Smooth muscle cell (in vitro differentiated cells): ENCODE measurements at regions not wholly inside any gene's neighbourhood (a gene's known extent, or its start where the extent isn't known, plus 50 kb on each side); places are given as distances from the start of the nearest gene placed in this dataset.

ENCODE experiments used
- DNase-seq: peaks from one replicate; lab custom pipeline; 2025; ENCODE audit not compliant: unreplicated experiment; lab: John Stamatoyannopoulos, UW
- H2AFZ ChIP-seq: fragments of 200-600 bp; sonication (generic); 2 replicates; pipeline ENCODE4 v1.6.0; 2016; ENCODE audit warnings: antibody characterized with exemption, low read depth, mild to moderate bottlenecking
- H3F3A ChIP-seq: fragments of 200-600 bp; sonication (generic); 2 replicates; pipeline ENCODE4 v1.6.0; 2017; ENCODE audit warnings: antibody characterized with exemption, low read depth
- H3K27ac ChIP-seq: fragments of 200-600 bp; sonication (generic); 2 replicates; pipeline ENCODE4 v1.5.1; 2016; ENCODE audit warnings: low read depth, mild to moderate bottlenecking
- H3K27me3 ChIP-seq: fragments of 200-600 bp; sonication (generic); 2 replicates; pipeline ENCODE4 v1.6.1; 2016; ENCODE audit warnings: low read depth, mild to moderate bottlenecking
- H3K36me3 ChIP-seq: fragments of 200-600 bp; sonication (generic); 2 replicates; pipeline ENCODE4 v1.5.1; 2016; ENCODE audit warnings: low read depth
- H3K4me1 ChIP-seq: fragments of 200-600 bp; sonication (generic); 2 replicates; pipeline ENCODE4 v1.5.1; 2016; ENCODE audit warnings: low read depth
- H3K4me2 ChIP-seq: fragments of 200-600 bp; sonication (generic); 2 replicates; pipeline ENCODE4 v1.6.0; 2016; ENCODE audit warnings: mild to moderate bottlenecking
- H3K4me3 ChIP-seq: fragments of 200-600 bp; sonication (generic); 2 replicates; pipeline ENCODE4 v1.5.1; 2016; ENCODE audit warnings: mild to moderate bottlenecking
- H3K79me2 ChIP-seq: fragments of 200-600 bp; sonication (generic); 2 replicates; pipeline ENCODE4 v1.6.0; 2016; ENCODE audit warnings: low read depth, mild to moderate bottlenecking
- H3K9ac ChIP-seq: fragments of 200-600 bp; sonication (generic); 2 replicates; pipeline ENCODE4 v1.6.0; 2016; ENCODE audit warnings: low read depth
- H3K9me3 ChIP-seq: fragments of 200-600 bp; sonication (generic); replicated peaks from 2 replicates; pipeline ENCODE4 v1.5.1; 2016; ENCODE audit warnings: low read depth
- H4K20me1 ChIP-seq: fragments of 200-600 bp; sonication (generic); 2 replicates; pipeline ENCODE4 v1.6.0; 2016; ENCODE audit warnings: low read depth
- CTCF ChIP-seq: fragments of 200-600 bp; sonication (generic); IDR thresholded peaks from 2 replicates; pipeline ENCODE4 v1.5.1; 2017; ENCODE audit warnings: borderline replicate concordance, mild to moderate bottlenecking, antibody characterized with exemption; ENCODE audit not compliant: insufficient read depth, poor library complexity, severe bottlenecking
- WGBS: methylation state at CpG from one replicate; pipeline ENCODE4 v1.1.7; 2016; ENCODE audit warnings: low lambda C conversion rate; 5-methylcytosine and 5-hydroxymethylcytosine counted together

DNA sequence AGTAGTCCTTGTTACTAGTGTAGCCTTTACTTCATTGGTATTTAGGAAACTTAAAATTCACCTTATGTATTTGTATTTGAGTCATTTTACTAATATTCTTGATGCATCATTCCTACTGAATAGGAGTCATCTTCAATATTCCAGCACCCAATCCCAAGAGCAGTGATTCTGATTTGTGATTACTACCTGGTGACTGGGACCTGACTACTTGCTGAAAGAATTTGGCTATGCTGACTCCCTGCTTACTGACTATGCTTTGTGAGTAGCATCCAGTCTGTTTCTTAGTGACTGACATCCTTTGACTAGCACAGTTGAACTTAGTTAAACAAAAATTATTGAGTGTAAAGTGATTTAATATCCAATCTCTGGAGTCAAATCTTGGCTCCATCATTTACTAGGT lies 129.9 kb upstream of the NEGR1 start:
- Histone ChIP-seq H3K27ac (no peak overlapping the region), H3K4me2 (no peak overlapping the region), H2AFZ (no peak overlapping the region), H3K27me3 (no peaks in the 10 kb centered on the region), H3K9me3 (no peaks in the 10 kb centered on the region), H3K4me3 (no peak overlapping the region), H3K79me2 (no peaks in the 10 kb centered on the region), H3K4me1 (no peaks in the 10 kb centered on the region), H3K36me3 (no peaks in the 10 kb centered on the region), H3F3A (no peaks in the 10 kb centered on the region), H3K9ac (no peak overlapping the region), H4K20me1 (no peaks in the 10 kb centered on the region)
- no peak for DNase-seq
- TF ChIP-seq CTCF: no peak

DNA sequence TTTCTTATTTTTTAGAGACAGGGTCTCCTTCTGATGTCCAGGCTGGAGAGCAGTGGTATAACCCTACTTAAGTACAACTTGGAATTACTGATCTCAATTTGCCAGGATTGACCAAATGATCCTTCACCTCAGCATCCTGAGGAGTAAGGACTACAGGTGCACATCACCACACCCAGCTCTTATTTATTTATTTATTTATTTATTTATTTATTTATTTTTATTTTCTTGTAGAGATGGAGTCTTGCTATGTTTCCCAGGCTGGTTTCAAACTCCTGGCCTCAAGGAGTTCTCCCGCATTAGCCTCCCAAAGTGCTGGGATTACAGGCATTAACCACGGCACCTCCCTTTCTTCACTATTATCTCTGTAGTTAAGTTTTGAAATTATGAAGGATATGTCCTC lies 117.5 kb upstream of the NEGR1 start:
- no peaks in the 10 kb centered on the region for H3F3A ChIP-seq
- no peaks in the 10 kb centered on the region for H3K79me2 ChIP-seq
- H3K4me1 ChIP-seq: no peaks in the 10 kb centered on the region
- no peak for TF ChIP-seq CTCF
- no peak for DNase-seq
- no peak overlapping the region for H3K9ac ChIP-seq
- H3K27me3 ChIP-seq: no peaks in the 10 kb centered on the region
- no peak overlapping the region for H3K27ac ChIP-seq
- H4K20me1 ChIP-seq: no peaks in the 10 kb centered on the region
- H3K4me3 ChIP-seq: no peak overlapping the region
- H3K4me2 ChIP-seq: no peak overlapping the region
- WGBS: 94% methylated on average over 2 of the region's 2 CpGs
- H2AFZ ChIP-seq: no peak overlapping the region
- H3K36me3 ChIP-seq: no peaks in the 10 kb centered on the region
- no peaks in the 10 kb centered on the region for H3K9me3 ChIP-seq

- Histone ChIP-seq H3K4me1 (no peaks in the 10 kb centered on the region), H3K9ac (no peak overlapping the region), H3K27ac (no peak overlapping the region), H3K4me2 (no peak overlapping the region), H4K20me1 (no peaks in the 10 kb centered on the region), H3K4me3 (no peak overlapping the region), H3K9me3 (no peaks in the 10 kb centered on the region), H2AFZ (no peak overlapping the region), H3F3A (no peaks in the 10 kb centered on the region), H3K79me2 (no peaks in the 10 kb centered on the region), H3K36me3 (no peaks in the 10 kb centered on the region), H3K27me3 (no peaks in the 10 kb centered on the region)
- no peak for DNase-seq
- TF ChIP-seq CTCF: no peak
Observed at GRCh38 chr1:72397786-72398185, 115.4 kb upstream of the NEGR1 start.

GRCh38 chr1:72394457-72394856 lies 112.1 kb upstream of the NEGR1 start:
- DNase-seq: no peak
- Histone ChIP-seq H2AFZ (no peak overlapping the region), H3K4me2 (no peak overlapping the region), H3K36me3 (no peaks in the 10 kb centered on the region), H3K4me1 (no peaks in the 10 kb centered on the region), H3K9ac (no peak overlapping the region), H3F3A (no peaks in the 10 kb centered on the region), H3K27ac (no peak overlapping the region), H4K20me1 (no peaks in the 10 kb centered on the region), H3K9me3 (no peaks in the 10 kb centered on the region), H3K4me3 (no peak overlapping the region), H3K79me2 (no peaks in the 10 kb centered on the region), H3K27me3 (no peaks in the 10 kb centered on the region)
- TF ChIP-seq CTCF: no peak
- WGBS: 80% methylated on average over 3 of the region's 3 CpGs
